IMR-90 (cell line): ENCODE measurements at regions not wholly inside any gene's neighbourhood (a gene's known extent, or its start where the extent isn't known, plus 50 kb on each side); places are given as distances from the start of the nearest gene placed in this dataset.

Experiments used
- ATAC-seq: fragments of 200-7000 bp; cut with Tn5 transposase; 2 replicates; pipeline ENCODE4 v1.9.1; 2020; ENCODE audit warnings: low read depth, mild to moderate bottlenecking, moderate library complexity
- BruUV-seq: library from RNA; stranded (reverse); fragments of 400-500 nt; replicated peaks from 2 replicates; lab custom pipeline; 2021; lab: Mats Ljungman, UMichigan
- CTCF ChIA-PET: fragments of 300-600 bp; formaldehyde crosslinking; extraction: SDS; loops from one replicate; lab custom pipeline; 2021; ENCODE audit warnings: antibody characterized with exemption; lab: Yijun Ruan, JAX
- POLR2A ChIA-PET: fragments of 300-600 bp; sonication (Branson Sonifier 250); formaldehyde crosslinking; loops from one replicate; lab custom pipeline; 2022; ENCODE audit warnings: antibody characterized with exemption; ENCODE audit not compliant: unreplicated experiment; lab: Charles Lee
- DNase-seq: peaks from one replicate; pipeline ENCODE4 v3.0.0; 2013
- H2AFZ ChIP-seq: replicated peaks from 2 replicates; pipeline ENCODE3; 2013; ENCODE audit warnings: low read length, mild to moderate bottlenecking; ENCODE audit not compliant: poor library complexity
- H2AK5ac ChIP-seq: 2 replicates; pipeline ENCODE4 v1.6.1; 2013; ENCODE audit warnings: low read depth, low read length, inconsistent platforms
- H2AK9ac ChIP-seq: replicated peaks from 2 replicates; pipeline ENCODE3; 2013; ENCODE audit warnings: mild to moderate bottlenecking, low read depth, low read length, moderate library complexity; ENCODE audit not compliant: poor library complexity
- H2BK120ac ChIP-seq: 2 replicates; pipeline ENCODE4 v1.6.1; 2013; ENCODE audit warnings: low read depth, low read length, inconsistent platforms
- H2BK15ac ChIP-seq: 3 replicates; pipeline ENCODE4 v1.6.1; 2013; ENCODE audit warnings: low read depth, low read length, inconsistent platforms
- H2BK20ac ChIP-seq: 2 replicates; pipeline ENCODE4 v1.6.1; 2013; ENCODE audit warnings: low read depth, mild to moderate bottlenecking, inconsistent platforms, low read length, moderate library complexity
- H2BK5ac ChIP-seq: 2 replicates; pipeline ENCODE4 v1.6.1; 2013; ENCODE audit warnings: mild to moderate bottlenecking, low read depth, low read length, inconsistent platforms; ENCODE audit not compliant: poor library complexity, severe bottlenecking
- H3K14ac ChIP-seq: replicated peaks from 2 replicates; pipeline ENCODE4 v1.6.1; 2013; ENCODE audit warnings: low read depth, low read length, inconsistent platforms
- H3K18ac ChIP-seq: 2 replicates; pipeline ENCODE4 v1.6.1; 2013; ENCODE audit warnings: low read depth, low read length, control low read depth
- H3K23ac ChIP-seq: 2 replicates; pipeline ENCODE4 v1.6.1; 2013; ENCODE audit warnings: low read depth, low read length, inconsistent platforms
- H3K27ac ChIP-seq: 2 replicates; pipeline ENCODE4 v1.5.1; 2013; ENCODE audit warnings: mild to moderate bottlenecking, control low read depth, low read length; ENCODE audit not compliant: insufficient read depth
- H3K27me3 ChIP-seq: 2 replicates; pipeline ENCODE4 v1.6.1; 2013; ENCODE audit warnings: low read length; ENCODE audit not compliant: control insufficient read depth, insufficient read depth
- H3K36me3 ChIP-seq: 2 replicates; pipeline ENCODE4 v1.6.1; 2013; ENCODE audit warnings: low read length, mixed read lengths; ENCODE audit not compliant: control insufficient read depth, insufficient read depth
- H3K4ac ChIP-seq: 2 replicates; pipeline ENCODE4 v1.6.1; 2013; ENCODE audit warnings: low read depth, low read length, inconsistent platforms
- H3K4me1 ChIP-seq: 2 replicates; pipeline ENCODE4 v1.6.1; 2013; ENCODE audit warnings: low read length, mixed read lengths; ENCODE audit not compliant: control insufficient read depth, insufficient read depth
- H3K4me2 ChIP-seq: 2 replicates; pipeline ENCODE4 v1.6.1; 2013; ENCODE audit warnings: low read depth, mild to moderate bottlenecking, control low read depth, low read length, moderate library complexity
- H3K4me3 ChIP-seq: 2 replicates; pipeline ENCODE4 v1.5.1; 2013; ENCODE audit warnings: low read depth, mild to moderate bottlenecking, control low read depth, low read length, moderate library complexity; ENCODE audit not compliant: insufficient read depth
- H3K56ac ChIP-seq: 2 replicates; pipeline ENCODE4 v1.6.1; 2013; ENCODE audit warnings: low read length, inconsistent platforms; ENCODE audit not compliant: insufficient read depth; ENCODE audit errors: extremely low read depth
- H3K79me1 ChIP-seq, 2 experiments: 2 replicates each; pipeline ENCODE4 v1.6.1; 2013; ENCODE audit warnings: low read length in 2 of 2, inconsistent platforms in 1 of 2, low read depth in 1 of 2
- H3K9ac ChIP-seq: 2 replicates; pipeline ENCODE4 v1.6.1; 2013; ENCODE audit warnings: low read depth, low read length, control low read depth
- H3K9me1 ChIP-seq: 2 replicates; pipeline ENCODE4 v1.6.1; 2013; ENCODE audit warnings: low read length, inconsistent platforms; ENCODE audit not compliant: insufficient read depth
- H3K9me3 ChIP-seq: 2 replicates; pipeline ENCODE4 v1.6.1; 2013; ENCODE audit warnings: low read length; ENCODE audit not compliant: control insufficient read depth, insufficient read depth
- H4K20me1 ChIP-seq: 2 replicates; pipeline ENCODE4 v1.6.1; 2013; ENCODE audit warnings: low read length, inconsistent platforms; ENCODE audit not compliant: insufficient read depth
- H4K5ac ChIP-seq: 2 replicates; pipeline ENCODE4 v1.6.1; 2013; ENCODE audit warnings: mild to moderate bottlenecking, low read depth, low read length, control low read depth
- H4K8ac ChIP-seq, 2 experiments: 2 replicates each; pipeline ENCODE4 v1.6.1; 2013; ENCODE audit warnings: low read depth in 2 of 2, low read length in 2 of 2, control low read depth in 1 of 2, inconsistent platforms in 1 of 2
- H4K91ac ChIP-seq: 2 replicates; pipeline ENCODE4 v1.6.1; 2013; ENCODE audit warnings: low read depth, low read length, inconsistent platforms; ENCODE audit not compliant: insufficient read depth
- ELK1 ChIP-seq: fragments of 150-350 bp; IDR thresholded peaks from 2 replicates; pipeline ENCODE4 v1.6.1; 2016; ENCODE audit warnings: low read depth, mild to moderate bottlenecking, low read length, moderate library complexity, borderline replicate concordance
- NFE2L2 ChIP-seq: fragments of 150-350 bp; IDR thresholded peaks from 2 replicates; pipeline ENCODE4 v1.6.1; 2016; ENCODE audit warnings: low read depth, mild to moderate bottlenecking, low read length
- RCOR1 ChIP-seq: IDR thresholded peaks from 2 replicates; pipeline ENCODE4 v1.6.1; 2012; ENCODE audit warnings: mild to moderate bottlenecking, low read length, improper control_type of control experiment; ENCODE audit not compliant: insufficient replicate concordance
- WGBS, 2 experiments: methylation state at CpG; one replicate each; pipeline versions ENCODE4 v1.1.5 to v1.1.7; 2013; ENCODE audit warnings: missing lambda C conversion rate in 2 of 2; ENCODE audit not compliant: insufficient read length in 1 of 2; ENCODE audit errors: extremely low coverage in 2 of 2; 5-methylcytosine and 5-hydroxymethylcytosine counted together
- dilution Hi-C: fragments of 300-500 bp; cut with HindIII; formaldehyde crosslinking; loops from one replicate; pipeline ENCODE4 v1.14.3; 2018; ENCODE audit warnings: low sequenced_read_pairs; ENCODE audit not compliant: unreplicated experiment
- in situ Hi-C: fragments of 300-500 bp; cut with MboI; formaldehyde crosslinking; loops from 3 replicates; pipeline ENCODE4 v1.14.3; 2019; ENCODE audit warnings: low sequenced_read_pairs, inconsistent platforms, mixed read lengths
- intact Hi-C: fragments of 100-400 bp; cut with micrococcal nuclease; formaldehyde crosslinking; loops from 2 replicates; pipeline ENCODE4 v1.10.0; 2022

GRCh38 chr9:115686069-115686468 is 467.5 kb upstream of the PAPPA start:
- Histone ChIP-seq H3K27me3 (no peaks in the 10 kb centered on the region), H2AFZ (no peak overlapping the region), H2BK15ac (no peak overlapping the region), H3K36me3 (no peaks in the 10 kb centered on the region), H3K14ac (no peak overlapping the region), H3K18ac (no peak overlapping the region), H3K27ac (no peak overlapping the region), H2AK5ac (no peak overlapping the region), H2AK9ac (no peak overlapping the region), H4K8ac (no peak overlapping the region), H3K23ac (no peak overlapping the region), H3K4me2 (no peak overlapping the region), H3K4ac (no peak overlapping the region), H2BK120ac (no peak overlapping the region), H3K79me1 (no peaks in the 10 kb centered on the region), H3K4me1 (peaks cover 3% of the 10 kb centered on the region; the same call in 1 of the 2 replicates), H2BK5ac (no peak overlapping the region), H4K91ac (no peak overlapping the region), H3K4me3 (no peak overlapping the region), H4K20me1 (no peaks in the 10 kb centered on the region), H3K9me1 (peaks cover 5% of the 10 kb centered on the region; the same call in 1 of the 2 replicates), H3K56ac (no peak overlapping the region), H3K9ac (no peak overlapping the region), H4K5ac (no peak overlapping the region), H2BK20ac (no peak overlapping the region), H3K9me3 (no peaks in the 10 kb centered on the region)
- no peak for ATAC-seq
- ChIA-PET CTCF (no interaction called here), POLR2A (no interaction called here)
- BruUV-seq: no TSS peak
- in situ Hi-C loops (no loop called here), dilution Hi-C loops (no loop called here), intact Hi-C loops (no loop called here)
- TF ChIP-seq NFE2L2: peak; percentile 65; the same call in 1 of the 2 replicates
- TF ChIP-seq ELK1: no peak
- no peak for TF ChIP-seq RCOR1
- WGBS, 2 experiments: no CpG with 5 or more reads among the region's 1 CpG
- no peak for DNase-seq
